Stimulated activated CD8-positive, alpha-beta memory T cell treated with anti-CD3 and anti-CD28 coated beads, Interleukin-12 subunit alpha, Interleukin-12 subunit beta, amount 100 ng/mL, for 4 hours (primary cell): ENCODE measurements at regions not wholly inside any gene's neighbourhood (a gene's known extent, or its start where the extent isn't known, plus 50 kb on each side); places are given as distances from the start of the nearest gene placed in this dataset.
"Not testable (repeated sequence)": the region's sequence is repeated elsewhere in the genome, so short reads cannot be mapped to it uniquely, and the experiment has no call there.

ENCODE experiments used
- DNase-seq: peaks from one replicate; pipeline ENCODE4 v3.0.0-alpha.2; 2020; ENCODE audit warnings: low read depth

DNA sequence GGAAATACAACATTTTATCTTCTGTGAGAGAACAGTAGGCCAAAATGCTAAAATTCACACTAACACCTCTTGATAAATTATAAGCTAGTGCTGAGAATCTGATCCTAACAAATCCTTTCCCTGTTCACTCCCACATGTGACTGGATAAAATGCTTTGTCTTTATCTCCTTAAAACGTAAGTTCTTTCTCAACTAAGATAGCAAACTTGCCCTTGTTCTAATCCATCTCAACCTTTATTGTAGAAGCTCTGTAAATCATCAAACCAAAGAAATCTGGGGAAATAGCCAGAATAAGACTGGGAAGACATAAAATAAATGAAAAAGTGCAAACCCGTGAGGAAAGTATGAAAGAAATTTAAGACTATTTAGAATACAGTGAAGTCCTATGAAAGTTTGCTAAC is 1058.4 kb upstream of the ACVR2A start:
- DNase-seq, result no peak

DNA sequence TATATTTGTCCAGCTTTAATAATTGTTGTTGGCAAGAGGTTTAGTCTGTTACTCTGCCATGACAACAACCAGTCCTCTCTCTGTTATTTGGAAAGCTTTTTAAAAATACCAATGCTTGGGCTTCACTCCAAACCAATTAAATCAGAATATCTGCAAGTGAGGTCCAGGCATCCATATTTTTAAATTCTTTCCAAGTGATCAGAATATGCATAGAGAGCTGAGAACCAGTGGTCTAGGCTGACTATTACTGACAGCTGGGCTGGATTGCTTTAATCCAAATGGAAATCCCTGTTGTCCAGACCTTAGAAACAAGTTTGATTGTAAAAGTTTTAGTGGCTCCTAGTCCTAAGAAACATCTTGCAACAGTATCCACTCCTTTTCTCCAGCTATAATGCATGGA is 1059.7 kb upstream of the ACVR2A start:
- no peak for DNase-seq

DNA sequence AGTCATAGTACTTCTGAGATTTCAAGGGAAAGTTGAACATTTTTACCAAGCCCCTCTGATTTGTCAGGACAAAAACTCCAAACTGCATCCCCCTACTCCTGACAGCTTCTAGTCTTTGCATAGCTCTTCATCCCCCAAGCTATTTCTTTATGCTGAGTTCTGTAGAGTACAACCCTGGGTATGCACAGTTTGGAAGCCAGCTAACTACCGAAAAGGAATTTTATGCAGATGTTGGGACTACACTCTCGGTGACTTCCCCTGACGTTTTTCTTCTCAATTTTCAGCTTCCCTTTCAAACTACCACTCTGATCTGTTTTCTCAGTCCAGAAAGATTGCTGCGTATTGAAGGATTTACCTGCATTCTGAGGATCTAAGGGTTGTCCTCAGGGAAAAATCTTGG is 1060.2 kb upstream of the ACVR2A start:
- DNase-seq, result no peak

- no peak for DNase-seq
Observed at GRCh38 chr2:146777181-146777580, 1067.6 kb upstream of the ACVR2A start.

DNA sequence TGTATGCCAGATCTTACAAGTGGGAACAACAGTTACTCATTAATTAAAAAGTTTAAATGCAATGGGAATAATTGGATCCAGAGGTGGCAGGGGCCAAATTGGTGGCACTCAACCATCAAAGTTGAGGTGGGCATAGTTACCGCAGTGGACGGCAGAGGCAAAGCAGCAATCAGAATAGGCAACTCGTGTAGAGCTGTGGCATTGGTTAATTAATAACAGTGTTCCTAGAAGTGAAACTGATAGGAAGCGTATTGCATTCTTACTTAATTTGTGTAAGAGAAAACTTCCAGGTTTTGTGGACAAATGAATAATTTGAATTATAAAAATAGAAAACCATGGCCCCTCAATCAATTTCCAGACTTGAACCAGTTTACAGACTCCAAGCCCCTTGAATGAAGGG is 1068.2 kb upstream of the ACVR2A start:
- no peak for DNase-seq

- no peak for DNase-seq
Observed at GRCh38 chr2:146771531-146771930, 1073.3 kb upstream of the ACVR2A start.

GRCh38 chr2:146764301-146764700 is 1080.5 kb upstream of the ACVR2A start:
- DNase-seq, result no peak

GRCh38 chr2:146762786-146763185 is 1082.0 kb upstream of the ACVR2A start:
- DNase-seq, result no peak

- no peak for DNase-seq
Observed at GRCh38 chr2:146754606-146755005, 1090.2 kb upstream of the ACVR2A start.

DNA sequence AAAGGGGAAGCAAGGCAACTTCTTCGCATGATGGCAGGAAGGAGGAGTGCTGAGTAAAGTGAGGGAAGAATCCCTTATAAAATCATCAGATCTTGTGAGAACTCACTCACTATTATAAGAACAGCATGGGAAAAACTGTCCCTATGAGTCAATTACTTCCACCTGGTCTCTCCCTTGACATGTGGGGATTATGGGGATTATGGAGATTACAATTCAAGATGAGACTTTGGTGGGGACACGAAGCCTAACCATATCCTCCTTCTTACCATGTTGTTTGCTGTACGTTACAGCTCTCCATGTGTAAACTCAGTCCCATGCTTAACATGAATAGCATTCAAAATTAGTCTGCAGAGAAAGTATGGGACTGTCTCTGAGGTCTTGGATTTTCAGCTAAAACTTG is 1096.8 kb upstream of the ACVR2A start:
- no peak for DNase-seq

GRCh38 chr2:146741260-146741659 is 1103.6 kb upstream of the ACVR2A start:
- no peak for DNase-seq

DNA sequence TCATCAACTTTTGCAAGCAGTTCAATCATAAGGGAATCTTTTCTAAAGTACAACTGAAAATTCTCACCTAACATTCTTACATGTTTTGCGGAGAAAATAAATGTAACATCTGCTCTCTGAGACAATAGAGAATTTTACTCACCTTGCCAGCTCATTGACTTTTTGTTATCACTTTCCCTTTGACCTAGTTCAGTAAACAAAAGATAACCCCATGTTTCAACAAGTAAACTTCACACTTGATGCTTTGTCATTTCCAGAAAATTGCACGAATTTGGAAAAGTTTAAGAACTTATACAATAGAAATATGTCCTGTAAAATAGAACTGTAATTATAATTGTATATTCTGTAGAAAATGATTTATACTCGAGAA is 1110.0 kb upstream of the ACVR2A start:
- no peak for DNase-seq

DNA sequence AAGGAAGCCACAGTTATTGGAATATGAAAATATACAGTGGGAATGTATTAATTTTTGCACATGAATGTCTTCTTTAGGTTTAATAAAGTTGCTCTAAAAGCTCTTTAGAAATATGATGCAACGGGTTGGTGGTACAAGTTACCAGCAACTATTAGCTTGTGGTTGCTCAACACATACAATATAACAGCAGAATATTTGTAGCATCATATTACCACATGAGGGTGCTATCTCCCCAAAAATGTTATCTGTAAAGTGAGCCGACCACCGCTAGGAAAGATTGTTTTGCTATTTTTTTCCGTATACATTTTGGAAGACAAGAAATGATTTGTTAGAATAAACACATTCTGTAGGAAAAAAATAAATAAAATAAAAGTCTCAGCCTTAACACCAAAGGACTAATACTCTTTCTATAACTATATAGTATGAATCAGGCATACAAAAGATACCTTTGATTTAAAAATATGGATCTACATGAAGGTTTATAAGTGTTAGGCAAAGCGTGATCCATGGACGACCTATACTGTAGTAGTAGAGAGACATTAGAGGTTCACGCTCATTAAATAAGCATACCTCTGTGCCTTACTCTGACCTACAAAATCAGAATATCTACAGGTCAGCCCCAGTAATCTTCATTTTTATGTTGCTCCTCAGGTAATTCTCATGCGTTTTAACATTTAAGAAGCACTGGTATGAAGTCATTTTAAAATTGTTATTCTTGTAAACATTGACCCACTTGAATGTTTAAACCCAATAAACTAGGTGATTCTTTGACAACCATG is 1110.6 kb upstream of the ACVR2A start:
- DNase-seq, result no peak

GRCh38 chr2:146730882-146731281 is 1113.9 kb upstream of the ACVR2A start:
- DNase-seq, result no peak

DNA sequence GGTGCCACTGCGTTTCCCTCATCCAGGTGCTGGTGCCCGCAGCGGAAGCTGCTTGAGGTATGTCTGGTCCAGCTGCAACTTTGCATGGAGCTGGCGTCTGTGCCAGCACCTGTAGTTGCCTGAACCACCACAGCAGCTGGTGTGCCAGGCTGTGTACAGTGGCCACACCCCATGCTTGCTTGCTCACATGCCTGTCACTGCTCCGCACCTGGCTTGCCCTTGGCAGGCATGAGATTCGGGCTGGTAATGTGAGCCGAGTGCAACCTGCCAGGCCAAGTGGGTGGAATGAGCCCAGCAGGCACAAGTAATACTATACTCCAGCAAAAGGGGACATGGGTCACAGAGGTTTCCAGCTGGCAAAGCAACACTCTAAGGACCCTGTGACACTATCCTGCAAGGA is 1123.3 kb upstream of the ACVR2A start:
- DNase-seq, result no peak

GRCh38 chr2:146720170-146720569 is 1124.7 kb upstream of the ACVR2A start:
- no peak for DNase-seq

DNA sequence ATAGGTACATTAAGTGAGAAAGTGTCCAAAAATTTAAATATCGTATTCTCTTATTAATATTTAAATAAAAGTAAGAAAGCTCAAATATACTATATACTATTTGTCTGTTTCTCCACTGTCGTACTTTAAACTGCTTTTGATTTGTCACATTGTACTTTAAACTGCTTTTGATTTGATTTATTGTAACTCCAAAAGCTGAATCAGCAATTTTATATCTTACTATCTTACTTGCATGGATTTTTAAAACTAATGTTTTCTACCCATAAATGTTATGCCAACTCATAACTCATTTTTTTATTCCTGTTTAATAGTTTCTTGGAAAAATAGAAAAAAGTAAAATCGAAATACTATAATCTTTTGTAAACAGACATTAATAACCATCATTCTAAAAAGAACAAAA is 1128.2 kb upstream of the ACVR2A start:
- no peak for DNase-seq

- no peak for DNase-seq
Observed at GRCh38 chr2:146709004-146709403, 1135.8 kb upstream of the ACVR2A start.

DNA sequence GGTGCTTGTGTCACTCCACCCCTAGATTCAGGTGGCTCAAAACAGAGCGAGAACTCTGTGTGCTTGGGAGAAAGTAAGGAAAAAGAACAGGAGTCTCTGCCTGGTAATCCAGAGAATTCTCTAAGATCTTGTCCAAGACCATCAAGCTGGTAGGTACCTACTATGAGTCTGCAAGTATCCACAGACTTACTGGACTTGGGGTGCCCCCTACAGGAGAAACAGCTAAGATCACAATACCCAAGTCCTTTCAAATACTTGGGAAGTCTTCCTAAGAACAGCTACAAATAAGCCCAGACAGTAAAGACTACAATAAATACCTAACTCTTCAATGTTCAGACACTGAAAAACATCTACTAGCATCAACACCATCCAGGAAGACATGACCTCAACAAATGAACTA is 1143.6 kb upstream of the ACVR2A start:
- DNase-seq, result no peak

DNA sequence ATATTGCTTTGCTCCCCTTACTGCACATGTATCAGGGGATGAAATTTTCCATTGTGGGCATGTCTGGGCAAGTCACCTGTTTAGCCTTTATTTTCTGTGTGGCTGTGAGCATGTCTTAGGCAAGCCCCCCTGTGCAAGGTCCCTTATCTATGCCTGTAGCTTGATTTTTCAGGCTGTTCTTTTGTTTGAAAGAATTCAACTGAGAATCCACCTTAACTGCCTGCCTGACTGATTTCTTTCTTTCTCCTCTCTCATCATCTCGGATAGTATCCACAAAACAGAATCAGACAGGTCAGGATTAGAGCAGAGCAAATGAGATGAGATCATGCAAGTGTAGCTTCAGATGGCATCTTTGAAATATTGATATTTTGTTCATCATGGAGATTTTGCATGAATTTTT is 1147.5 kb upstream of the ACVR2A start:
- DNase-seq, result no peak

DNA sequence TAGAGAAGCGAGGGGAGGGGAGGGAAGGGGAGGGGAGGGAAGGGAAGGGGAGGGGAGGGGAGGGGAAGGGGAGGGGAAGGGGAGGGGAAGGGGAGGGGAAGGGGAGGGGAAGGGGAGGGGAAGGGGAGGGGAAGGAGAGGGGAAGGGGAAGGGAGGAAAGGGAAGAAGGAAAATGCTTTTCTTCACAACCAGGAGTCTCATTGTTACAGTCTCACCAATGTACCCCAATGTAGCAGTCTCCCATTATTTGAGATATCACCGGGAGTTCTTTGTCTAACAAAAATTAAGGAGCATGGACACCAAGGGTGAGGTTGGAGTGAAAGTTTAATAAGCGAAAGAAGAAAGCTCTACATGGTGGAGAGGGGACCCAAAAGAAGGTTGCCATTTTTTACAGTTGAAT is 1148.0 kb upstream of the ACVR2A start:
- DNase-seq, result not testable (repeated sequence)

DNA sequence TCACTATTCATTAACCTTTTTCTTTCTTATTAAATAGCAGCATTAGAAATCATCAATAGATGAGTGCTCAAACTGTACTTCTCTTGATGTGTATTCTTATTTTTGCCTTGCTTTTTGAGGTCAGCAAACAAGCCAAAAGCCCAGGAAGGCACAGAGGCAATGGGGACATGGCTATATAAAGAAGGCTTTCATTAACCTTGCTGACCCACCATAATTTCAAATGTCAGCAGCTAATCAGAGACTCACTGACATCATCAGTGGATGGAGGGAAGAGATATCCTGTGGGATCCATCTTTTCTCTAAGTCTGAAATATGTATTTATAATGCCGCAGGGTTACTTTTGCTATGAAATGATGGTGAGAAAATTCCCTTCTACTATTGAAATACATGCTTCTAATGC is 1162.8 kb upstream of the ACVR2A start:
- no peak for DNase-seq

DNA sequence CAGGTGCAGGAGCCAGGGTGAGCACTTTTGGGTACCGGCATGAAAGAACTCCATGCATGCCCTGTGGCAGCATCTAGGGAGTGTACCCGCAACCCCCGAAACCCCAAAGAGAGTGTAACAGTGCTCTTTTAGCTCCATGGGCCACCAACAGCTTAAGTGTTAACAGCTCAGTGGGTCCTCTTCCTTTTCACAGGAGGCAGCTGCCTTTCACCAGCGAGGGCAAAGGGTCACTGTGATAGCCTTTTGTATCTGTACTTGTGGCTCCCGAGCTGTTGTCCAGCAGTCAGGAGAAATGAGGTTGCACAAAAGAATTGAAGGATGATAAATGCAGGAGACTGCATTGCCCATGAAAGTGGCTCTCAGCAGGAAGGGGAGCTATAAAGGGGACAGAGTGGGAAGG is 1166.3 kb upstream of the ACVR2A start:
- DNase-seq, result no peak

- no peak for DNase-seq
Observed at GRCh38 chr2:146677280-146677679, 1167.5 kb upstream of the ACVR2A start.

DNA sequence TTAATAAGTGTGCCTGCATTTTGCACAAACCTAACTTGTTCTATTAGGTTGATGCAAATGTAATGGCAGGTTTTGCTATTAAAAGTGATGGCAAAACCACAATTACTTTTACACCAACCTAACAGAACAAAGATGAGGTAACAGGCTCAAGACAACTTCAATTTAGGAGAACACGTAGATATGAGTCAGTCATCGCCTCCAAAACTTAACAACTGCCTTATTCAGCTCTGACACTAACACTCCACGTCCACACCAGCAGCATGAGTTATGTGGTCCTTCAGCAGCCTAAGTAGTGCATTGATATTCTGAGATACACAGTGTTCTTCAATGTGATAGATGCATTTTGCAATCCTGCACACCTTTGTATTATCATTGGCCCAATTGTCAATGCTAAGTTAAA is 1175.1 kb upstream of the ACVR2A start:
- DNase-seq, result no peak
